Fibroblast of the aortic adventitia (primary cell): ENCODE measurements at regions not wholly inside any gene's neighbourhood (a gene's known extent, or its start where the extent isn't known, plus 50 kb on each side); places are given as distances from the start of the nearest gene placed in this dataset.

Source experiments
- DNase-seq: peaks from one replicate; pipeline ENCODE4 v3.0.0-alpha.2; 2010; ENCODE audit warnings: low read depth
- H3K4me3 ChIP-seq: 2 replicates; pipeline ENCODE4 v1.5.1; 2011; ENCODE audit warnings: low read depth, mild to moderate bottlenecking, control low read depth, low read length, moderate library complexity
- TF ChIP-seq, protein P1 (sequence below): IDR thresholded peaks from 2 replicates; pipeline ENCODE4 v1.5.1; 2011; ENCODE audit warnings: mild to moderate bottlenecking, low read length, control low read depth, inconsistent platforms; ENCODE audit not compliant: insufficient read depth

DNA sequence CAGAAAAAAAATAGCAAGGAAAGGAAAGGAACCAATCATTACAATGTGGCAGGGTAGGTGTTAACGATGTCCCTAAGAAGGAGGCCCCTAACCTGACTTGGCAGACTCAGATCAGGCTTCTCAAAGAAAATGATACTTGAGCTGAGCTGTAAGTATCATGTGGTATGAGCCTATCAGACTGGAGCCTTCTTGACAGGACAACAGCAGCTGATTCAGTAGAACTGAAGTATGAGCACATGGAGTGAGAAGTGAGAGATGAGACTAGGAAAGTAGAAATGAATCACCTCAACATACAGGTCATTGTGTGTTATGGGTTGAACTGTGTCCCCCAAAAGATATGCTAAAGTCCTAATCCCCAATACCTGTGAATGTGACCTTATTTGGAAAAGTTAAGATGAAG, 66.3 kb downstream of the MTERF1 start:
- TF ChIP-seq, protein P1, sequence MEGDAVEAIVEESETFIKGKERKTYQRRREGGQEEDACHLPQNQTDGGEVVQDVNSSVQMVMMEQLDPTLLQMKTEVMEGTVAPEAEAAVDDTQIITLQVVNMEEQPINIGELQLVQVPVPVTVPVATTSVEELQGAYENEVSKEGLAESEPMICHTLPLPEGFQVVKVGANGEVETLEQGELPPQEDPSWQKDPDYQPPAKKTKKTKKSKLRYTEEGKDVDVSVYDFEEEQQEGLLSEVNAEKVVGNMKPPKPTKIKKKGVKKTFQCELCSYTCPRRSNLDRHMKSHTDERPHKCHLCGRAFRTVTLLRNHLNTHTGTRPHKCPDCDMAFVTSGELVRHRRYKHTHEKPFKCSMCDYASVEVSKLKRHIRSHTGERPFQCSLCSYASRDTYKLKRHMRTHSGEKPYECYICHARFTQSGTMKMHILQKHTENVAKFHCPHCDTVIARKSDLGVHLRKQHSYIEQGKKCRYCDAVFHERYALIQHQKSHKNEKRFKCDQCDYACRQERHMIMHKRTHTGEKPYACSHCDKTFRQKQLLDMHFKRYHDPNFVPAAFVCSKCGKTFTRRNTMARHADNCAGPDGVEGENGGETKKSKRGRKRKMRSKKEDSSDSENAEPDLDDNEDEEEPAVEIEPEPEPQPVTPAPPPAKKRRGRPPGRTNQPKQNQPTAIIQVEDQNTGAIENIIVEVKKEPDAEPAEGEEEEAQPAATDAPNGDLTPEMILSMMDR, result no peak
- H3K4me3 ChIP-seq, result no peak overlapping the region
- no peak for DNase-seq
